RWPE1 (cell line): ENCODE measurements at regions not wholly inside any gene's neighbourhood (a gene's known extent, or its start where the extent isn't known, plus 50 kb on each side); places are given as distances from the start of the nearest gene placed in this dataset.

Source experiments
- CTCF ChIA-PET: fragments of 350-600 bp; sonication (Branson Sonifier 250); formaldehyde crosslinking; extraction: SDS; loops from one replicate; lab custom pipeline; 2021; lab: Yijun Ruan, JAX
- POLR2A ChIA-PET: fragments of 400-600 bp; formaldehyde crosslinking; extraction: SDS; loops from one replicate; lab custom pipeline; 2020; ENCODE audit warnings: antibody characterized with exemption; ENCODE audit not compliant: low non-redundant PET; lab: Yijun Ruan, JAX
- DNase-seq: peaks from one replicate; pipeline ENCODE4 v3.0.0; 2012; ENCODE audit warnings: low spot score
- H3K27ac ChIP-seq: fragments of 450-650 bp; 2 replicates; pipeline ENCODE4 v1.5.1; 2017
- CTCF ChIP-seq: fragments of 450-650 bp; conservative IDR thresholded peaks from 2 replicates; pipeline ENCODE4 v1.5.1; 2017; ENCODE audit warnings: low read depth, mild to moderate bottlenecking

- no peak overlapping the region for H3K27ac ChIP-seq
- TF ChIP-seq CTCF, result no peak
- ChIA-PET POLR2A (no interaction called here), CTCF (no interaction called here)
- DNase-seq, result no peak
Measured at GRCh38 chr10:108877095-108877561, 1046.2 kb downstream of the XPNPEP1 start.

- no peak for TF ChIP-seq CTCF
- POLR2A ChIA-PET, result no interaction called here
- CTCF ChIA-PET, result no interaction called here
- no peak for DNase-seq
- no peak overlapping the region for H3K27ac ChIP-seq
Measured at GRCh38 chr10:108872854-108873253, 1050.5 kb downstream of the XPNPEP1 start.

GRCh38 chr10:108868881-108869280 lies 1054.4 kb downstream of the XPNPEP1 start:
- ChIA-PET CTCF (no interaction called here), POLR2A (no interaction called here)
- TF ChIP-seq CTCF, result no peak
- no peak overlapping the region for H3K27ac ChIP-seq
- no peak for DNase-seq

GRCh38 chr10:108862676-108863350 lies 1060.5 kb downstream of the XPNPEP1 start:
- ChIA-PET CTCF (no interaction called here), POLR2A (no interaction called here)
- no peak overlapping the region for H3K27ac ChIP-seq
- DNase-seq, result no peak
- TF ChIP-seq CTCF, result no peak

- ChIA-PET POLR2A (no interaction called here), CTCF (no interaction called here)
- no peak for DNase-seq
- no peak for TF ChIP-seq CTCF
- no peak overlapping the region for H3K27ac ChIP-seq
Measured at GRCh38 chr10:108861181-108861754, 1062.0 kb downstream of the XPNPEP1 start.

- TF ChIP-seq CTCF, result no peak
- DNase-seq, result no peak
- POLR2A ChIA-PET, result no interaction called here
- no peak overlapping the region for H3K27ac ChIP-seq
- CTCF ChIA-PET, result no interaction called here
Measured at GRCh38 chr10:108852211-108852610, 1071.1 kb downstream of the XPNPEP1 start.
